ENCODE measurements at regions not wholly inside any gene's neighbourhood (a gene's known extent, or its start where the extent isn't known, plus 50 kb on each side); places are given as distances from the start of the nearest gene placed in this dataset.

GRCh38 chr9:82682431-82682830, 380.5 kb downstream of the RASEF start:
- no peak for ATAC-seq

GRCh38 chr9:82695704-82696103, 367.2 kb downstream of the RASEF start:
- CTCF ChIA-PET: no interaction called here
- DNase-seq (ENCODE audit: low read depth in 1 of 2, low spot score in 1 of 2) (no peak), FAIRE-seq (no peak), ATAC-seq (no peak)
- Histone ChIP-seq H3K4me3 (no peak overlapping the region), H3K27ac (no peak overlapping the region), H3K9me3 (peaks cover 7% of the 10 kb centered on the region; the same call in 1 of the 3 replicates), H3K4me2 (no peak overlapping the region), H3K4me1 (no peaks in the 10 kb centered on the region)
- POLR2A ChIA-PET: no interaction called here
- 0% methylated on average over 2 of the region's 3 CpGs for WGBS (ENCODE audit: missing lambda C conversion rate)
- TF ChIP-seq RAD21 (conservative IDR thresholded peaks at IDR 0.05 in 1 of 2, IDR thresholded peaks at IDR 0.05 in 1 of 2) (no peak), HDAC2 (IDR thresholded peaks at IDR 0.05) (no peak), JUN (IDR thresholded peaks at IDR 0.05) (no peak), ELK1 (IDR thresholded peaks at IDR 0.05; ENCODE audit: low read depth, low read length) (no peak), NFE2L2 (conservative IDR thresholded peaks at IDR 0.05; ENCODE audit: low read length) (no peak), ESRRA (IDR thresholded peaks at IDR 0.05; ENCODE audit: borderline replicate concordance, low read length) (no peak), BHLHE40 (IDR thresholded peaks at IDR 0.05; ENCODE audit: low read depth, low read length) (no peak), KDM1A (IDR thresholded peaks at IDR 0.05; ENCODE audit: low read depth) (no peak), GATA3 (IDR thresholded peaks at IDR 0.05; ENCODE audit: borderline replicate concordance) (no peak), MAZ (IDR thresholded peaks at IDR 0.05; ENCODE audit: borderline replicate concordance, low read depth, low read length) (no peak), POLR2AphosphoS2 (conservative IDR thresholded peaks at IDR 0.05; ENCODE audit: low read length) (no peak), REST (IDR thresholded peaks at IDR 0.05) (no peak), PBX3 (IDR thresholded peaks at IDR 0.05) (no peak)

More at GRCh38 chr9:82682431-82682830, 380.5 kb downstream of the RASEF start:
- TF ChIP-seq TP53 (CRISPR knock-in tag; IDR thresholded peaks at IDR 0.05) (no peak), JUNB (IDR thresholded peaks at IDR 0.05) (no peak), BCL3 (IDR thresholded peaks at IDR 0.05) (no peak), MYC (IDR thresholded peaks at IDR 0.05; ENCODE audit: borderline replicate concordance, low read length) (no peak), SMC3 (IDR thresholded peaks at IDR 0.05) (no peak), CBX8 (IDR thresholded peaks at IDR 0.05) (no peak), REST (IDR thresholded peaks at IDR 0.05) (no peak), CHD2 (IDR thresholded peaks at IDR 0.05; ENCODE audit: low read length, partially characterized antibody) (no peak), TFCP2L1 (CRISPR knock-in tag; IDR thresholded peaks at IDR 0.05) (no peak), HDAC2 (IDR thresholded peaks at IDR 0.05) (no peak), EHF (CRISPR knock-in tag; IDR thresholded peaks at IDR 0.05) (no peak), PHF8 (IDR thresholded peaks at IDR 0.05; ENCODE audit: borderline replicate concordance, low read depth) (no peak), KDM5A (IDR thresholded peaks at IDR 0.05) (no peak), FOSB (CRISPR knock-in tag; IDR thresholded peaks at IDR 0.05) (no peak), HEYL (CRISPR knock-in tag; IDR thresholded peaks at IDR 0.05) (no peak), HES2 (IDR thresholded peaks at IDR 0.05) (no peak), CBX2 (IDR thresholded peaks at IDR 0.05; ENCODE audit: borderline replicate concordance, low read depth) (no peak)
- H3K4me3 ChIP-seq: no peak overlapping the region
- DNase-seq (ENCODE audit: low read depth in 1 of 2, low spot score in 1 of 2) (no peak), FAIRE-seq (no peak)
- POLR2A ChIA-PET: no interaction called here
- 19% methylated on average over 2 of the region's 2 CpGs for WGBS (ENCODE audit: missing lambda C conversion rate)
- H3K27ac ChIP-seq: no peak overlapping the region
- no peaks in the 10 kb centered on the region for H3K9me3 ChIP-seq
- H3K4me1 ChIP-seq: no peaks in the 10 kb centered on the region
- CTCF ChIA-PET: interaction anchor here (1.1 kb wide), 1 partner anchor 279 kb away, joined by 3 read pairs; no protein-coding TSS in a partner anchor
- no peak overlapping the region for H3K4me2 ChIP-seq

All from A549 (cell line).